H1 (cell line): ENCODE measurements at regions not wholly inside any gene's neighbourhood (a gene's known extent, or its start where the extent isn't known, plus 50 kb on each side); places are given as distances from the start of the nearest gene placed in this dataset.

Experiments
- EP300 ChIP-seq, 2 experiments: IDR thresholded peaks; 1 replicate in 1 of 2; 2 replicates in 1 of 2; pipeline ENCODE4 v1.6.1; 2011 to 2012; ENCODE audit warnings: low read depth in 2 of 2, low read length in 2 of 2, mild to moderate bottlenecking in 2 of 2, borderline replicate concordance in 1 of 2, inconsistent platforms in 1 of 2, moderate library complexity in 1 of 2
- EZH2 ChIP-seq: fragments of 200-600 bp; sonication (generic); IDR thresholded peaks from 2 replicates; pipeline ENCODE4 v1.7.1; 2012; ENCODE audit warnings: low read depth, mild to moderate bottlenecking, moderate library complexity, low read length, inconsistent platforms; ENCODE audit not compliant: severe bottlenecking
- JUN ChIP-seq: IDR thresholded peaks from 2 replicates; pipeline ENCODE4 v1.6.1; 2011; ENCODE audit warnings: low read depth, mild to moderate bottlenecking, improper control_type of control experiment, low read length
- JUND ChIP-seq: IDR thresholded peaks from 2 replicates; pipeline ENCODE4 v1.6.1; 2011; ENCODE audit warnings: mild to moderate bottlenecking, improper control_type of control experiment, low read length
- NANOG ChIP-seq: IDR thresholded peaks from 2 replicates; pipeline ENCODE4 v1.6.1; 2011; ENCODE audit warnings: low read length, low read depth, mild to moderate bottlenecking, inconsistent platforms; ENCODE audit not compliant: insufficient read depth, poor library complexity, severe bottlenecking
- PHF8 ChIP-seq: fragments of 200-600 bp; sonication (generic); conservative IDR thresholded peaks from 2 replicates; pipeline ENCODE4 v1.7.1; 2012; ENCODE audit warnings: low read depth, mild to moderate bottlenecking, inconsistent platforms, low read length, moderate library complexity
- POLR2AphosphoS5 ChIP-seq: IDR thresholded peaks from 2 replicates; pipeline ENCODE4 v1.6.1; 2011; ENCODE audit warnings: low read depth, low read length
- RNF2 ChIP-seq: fragments of 200-900, 300-1000 bp; sonication (generic); IDR thresholded peaks from 2 replicates; pipeline ENCODE4 v1.7.1; 2016; ENCODE audit warnings: borderline replicate concordance, low read depth, mild to moderate bottlenecking, antibody characterized with exemption, low read length; ENCODE audit not compliant: poor library complexity, severe bottlenecking; ENCODE audit errors: missing control alignments
- SIN3A ChIP-seq, 2 experiments: IDR thresholded peaks in 1 of 2; conservative IDR thresholded peaks in 1 of 2; 2 replicates each; pipeline ENCODE4 v1.6.1; 2011 to 2012; ENCODE audit warnings: low read length in 2 of 2, improper control_type of control experiment in 1 of 2, low read depth in 1 of 2, mild to moderate bottlenecking in 1 of 2
- SRF ChIP-seq: IDR thresholded peaks from 2 replicates; pipeline ENCODE4 v1.6.1; 2011; ENCODE audit warnings: mild to moderate bottlenecking, low read depth, low read length, moderate library complexity
- TAF1 ChIP-seq: IDR thresholded peaks from 2 replicates; pipeline ENCODE4 v1.6.1; 2011; ENCODE audit warnings: mild to moderate bottlenecking, low read depth, low read length
- YY1 ChIP-seq: IDR thresholded peaks from 2 replicates; pipeline ENCODE4 v1.6.1; 2011; ENCODE audit warnings: low read depth, mild to moderate bottlenecking, low read length
- TF ChIP-seq, protein P1 (sequence below), 3 experiments: IDR thresholded peaks; 1 replicate in 2 of 3; 2 replicates in 1 of 3; pipeline versions ENCODE4 v1.5.1 to v1.6.1; 2011; ENCODE audit warnings: low read length in 3 of 3, mild to moderate bottlenecking in 3 of 3, inconsistent platforms in 2 of 3, low read depth in 1 of 3, moderate library complexity in 1 of 3; ENCODE audit not compliant: insufficient read depth in 1 of 3; ENCODE audit errors: control extremely low read depth in 1 of 3
- TF ChIP-seq, protein P2 (sequence below): IDR thresholded peaks from 2 replicates; pipeline ENCODE4 v1.6.1; 2011; ENCODE audit warnings: low read depth, mild to moderate bottlenecking, low read length; ENCODE audit not compliant: insufficient read depth

DNA sequence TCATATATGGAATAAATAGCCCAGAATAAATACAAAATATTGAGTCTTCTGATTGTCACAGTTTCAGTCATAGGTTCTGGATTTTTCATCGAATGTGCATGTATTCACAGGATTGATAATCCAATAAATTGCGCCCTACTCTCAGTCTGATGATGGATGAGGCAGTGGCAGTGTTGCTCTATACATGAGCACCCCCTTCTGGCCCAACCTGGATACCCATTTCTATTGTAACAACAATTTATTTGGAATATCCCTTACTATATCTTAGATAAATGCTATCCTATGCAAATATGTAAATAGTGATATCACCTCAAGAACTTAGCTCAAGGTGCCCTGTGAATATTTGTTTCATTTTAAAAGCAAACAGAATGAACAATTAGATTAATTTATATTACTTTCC lies 733.7 kb upstream of the PABPC4L start:
- no peak for TF ChIP-seq EZH2
- TF ChIP-seq YY1: no peak
- no peak for TF ChIP-seq PHF8
- no peak for TF ChIP-seq TAF1
- TF ChIP-seq EP300 (IDR thresholded peaks at IDR 0.05; ENCODE audit: borderline replicate concordance in 1 of 2, low read depth in 2 of 2, low read length in 2 of 2): no peak
- TF ChIP-seq JUND: no peak
- no peak for TF ChIP-seq POLR2AphosphoS5
- TF ChIP-seq, protein P1, sequence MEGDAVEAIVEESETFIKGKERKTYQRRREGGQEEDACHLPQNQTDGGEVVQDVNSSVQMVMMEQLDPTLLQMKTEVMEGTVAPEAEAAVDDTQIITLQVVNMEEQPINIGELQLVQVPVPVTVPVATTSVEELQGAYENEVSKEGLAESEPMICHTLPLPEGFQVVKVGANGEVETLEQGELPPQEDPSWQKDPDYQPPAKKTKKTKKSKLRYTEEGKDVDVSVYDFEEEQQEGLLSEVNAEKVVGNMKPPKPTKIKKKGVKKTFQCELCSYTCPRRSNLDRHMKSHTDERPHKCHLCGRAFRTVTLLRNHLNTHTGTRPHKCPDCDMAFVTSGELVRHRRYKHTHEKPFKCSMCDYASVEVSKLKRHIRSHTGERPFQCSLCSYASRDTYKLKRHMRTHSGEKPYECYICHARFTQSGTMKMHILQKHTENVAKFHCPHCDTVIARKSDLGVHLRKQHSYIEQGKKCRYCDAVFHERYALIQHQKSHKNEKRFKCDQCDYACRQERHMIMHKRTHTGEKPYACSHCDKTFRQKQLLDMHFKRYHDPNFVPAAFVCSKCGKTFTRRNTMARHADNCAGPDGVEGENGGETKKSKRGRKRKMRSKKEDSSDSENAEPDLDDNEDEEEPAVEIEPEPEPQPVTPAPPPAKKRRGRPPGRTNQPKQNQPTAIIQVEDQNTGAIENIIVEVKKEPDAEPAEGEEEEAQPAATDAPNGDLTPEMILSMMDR (IDR thresholded peaks at IDR 0.05; ENCODE audit: control extremely low read depth in 1 of 3, insufficient read depth in 1 of 3, low read depth in 1 of 3, low read length in 3 of 3): peak in 2 of 3 experiments; percentile 57 to 61; a peak in 3 of 4 replicates
- TF ChIP-seq NANOG: no peak
- no peak for TF ChIP-seq JUN
- TF ChIP-seq SRF: no peak
- no peak for TF ChIP-seq RNF2
- TF ChIP-seq, protein P2, sequence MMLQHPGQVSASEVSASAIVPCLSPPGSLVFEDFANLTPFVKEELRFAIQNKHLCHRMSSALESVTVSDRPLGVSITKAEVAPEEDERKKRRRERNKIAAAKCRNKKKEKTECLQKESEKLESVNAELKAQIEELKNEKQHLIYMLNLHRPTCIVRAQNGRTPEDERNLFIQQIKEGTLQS: no peak
- TF ChIP-seq SIN3A (conservative IDR thresholded peaks at IDR 0.05 in 1 of 2, IDR thresholded peaks at IDR 0.05 in 1 of 2; ENCODE audit: low read depth in 1 of 2, low read length in 2 of 2): no peak
